SK-N-SH (cell line): ENCODE measurements at regions not wholly inside any gene's neighbourhood (a gene's known extent, or its start where the extent isn't known, plus 50 kb on each side); places are given as distances from the start of the nearest gene placed in this dataset.

Experiments
- CTCF ChIA-PET: fragments of 300-600, 350-600 bp; formaldehyde crosslinking; extraction: SDS; loops from one replicate; lab custom pipeline; 2021; lab: Yijun Ruan, JAX
- POLR2A ChIA-PET: fragments of 350-600 bp; sonication (Branson Sonifier 250); formaldehyde crosslinking; extraction: SDS; loops from one replicate; lab custom pipeline; 2020; ENCODE audit warnings: antibody characterized with exemption, inconsistent platforms; lab: Yijun Ruan, JAX
- DNase-seq: peaks from one replicate; pipeline ENCODE4 v3.0.0; 2012
- H2AFZ ChIP-seq: fragments of 200-600 bp; sonication (generic); 2 replicates; pipeline ENCODE4 v1.8.1; 2016; ENCODE audit warnings: antibody characterized with exemption, mild to moderate bottlenecking, low read depth
- H3F3A ChIP-seq: fragments of 200-600 bp; sonication (generic); replicated peaks from 2 replicates; pipeline ENCODE3; 2016; ENCODE audit warnings: antibody characterized with exemption, mild to moderate bottlenecking; ENCODE audit not compliant: insufficient read depth
- H3K27ac ChIP-seq, 2 experiments: fragments of 200-500 bp in 1 of 2; fragments of 200-600 bp in 1 of 2; sonication (Bioruptor generic) in 1 of 2; sonication (generic), shearing (Covaris generic) in 1 of 2; 2 replicates each; pipeline versions ENCODE4 v1.5.1 to v1.6.1; 2014 to 2016; ENCODE audit warnings: low read depth in 2 of 2, inconsistent platforms in 1 of 2, low read length in 1 of 2, mild to moderate bottlenecking in 1 of 2, mixed read lengths in 1 of 2
- H3K27me3 ChIP-seq: fragments of 200-600 bp; sonication (generic), shearing (Covaris generic); 2 replicates; pipeline ENCODE4 v1.6.1; 2016; ENCODE audit warnings: mixed run types; ENCODE audit not compliant: insufficient read depth
- H3K36me3 ChIP-seq, 2 experiments: fragments of 200-500 bp in 1 of 2; fragments of 200-600 bp in 1 of 2; sonication (Bioruptor generic) in 1 of 2; sonication (generic) in 1 of 2; replicated peaks in 1 of 2; 2 replicates each; pipeline versions ENCODE3 to v1.5.1; 2014 to 2016; ENCODE audit warnings: low read length in 1 of 2, mild to moderate bottlenecking in 1 of 2; ENCODE audit not compliant: insufficient read depth in 2 of 2, control insufficient read depth in 1 of 2
- H3K4me1 ChIP-seq, 2 experiments: fragments of 200-500 bp in 1 of 2; fragments of 200-600 bp in 1 of 2; sonication (Bioruptor generic) in 1 of 2; sonication (generic), shearing (Covaris generic) in 1 of 2; 2 replicates each; pipeline versions ENCODE4 v1.5.1 to v1.6.1; 2014 to 2016; ENCODE audit warnings: low read depth in 1 of 2, low read length in 1 of 2, mixed run types in 1 of 2; ENCODE audit not compliant: insufficient read depth in 2 of 2, control insufficient read depth in 1 of 2
- H3K4me2 ChIP-seq: fragments of 200-600 bp; sonication (generic), shearing (Covaris generic); 2 replicates; pipeline ENCODE4 v1.6.1; 2017; ENCODE audit warnings: mixed run types
- H3K4me3 ChIP-seq, 2 experiments: fragments of 200-500 bp in 1 of 2; fragments of 200-600 bp in 1 of 2; sonication (Bioruptor generic) in 1 of 2; sonication (generic), shearing (Covaris generic) in 1 of 2; 2 replicates each; pipeline versions ENCODE4 v1.5.1 to v1.8.1; 2014 to 2016; ENCODE audit warnings: low read depth in 2 of 2, inconsistent platforms in 1 of 2, low read length in 1 of 2, mild to moderate bottlenecking in 1 of 2, mixed read lengths in 1 of 2, moderate library complexity in 1 of 2
- H3K79me2 ChIP-seq: fragments of 200-600 bp; sonication (generic); 2 replicates; pipeline ENCODE4 v1.8.1; 2017; ENCODE audit warnings: mild to moderate bottlenecking; ENCODE audit not compliant: insufficient read depth
- H3K9ac ChIP-seq: fragments of 200-600 bp; sonication (generic); 2 replicates; pipeline ENCODE4 v1.6.1; 2017; ENCODE audit warnings: mixed run types
- H3K9me2 ChIP-seq: fragments of 200-600 bp; sonication (generic); 2 replicates; pipeline ENCODE4 v1.6.1; 2017; ENCODE audit warnings: mixed run types
- H3K9me3 ChIP-seq: fragments of 200-600 bp; sonication (generic); 2 replicates; pipeline ENCODE4 v1.6.1; 2017; ENCODE audit warnings: mixed run types, mild to moderate bottlenecking, moderate library complexity
- H4K20me1 ChIP-seq: fragments of 200-600 bp; sonication (generic); 2 replicates; pipeline ENCODE4 v1.6.1; 2017; ENCODE audit warnings: mild to moderate bottlenecking, mixed run types; ENCODE audit not compliant: insufficient read depth
- CHD2 ChIP-seq: fragments of 150-350 bp; IDR thresholded peaks from 2 replicates; pipeline ENCODE4 v1.6.1; 2018; ENCODE audit warnings: low read length; ENCODE audit not compliant: partially characterized antibody
- ELF1 ChIP-seq: IDR thresholded peaks from 2 replicates; pipeline ENCODE4 v1.4.0; 2012
- FOSL2 ChIP-seq: IDR thresholded peaks from 2 replicates; pipeline ENCODE4 v1.4.0; 2012; ENCODE audit warnings: low read depth, mild to moderate bottlenecking, moderate library complexity, borderline replicate concordance
- FOXJ3 ChIP-seq: sonication (generic); formaldehyde crosslinking; IDR thresholded peaks from 2 replicates; pipeline ENCODE4 v1.5.1; 2020; ENCODE audit warnings: mild to moderate bottlenecking, missing genetic modification reagents
- FOXM1 ChIP-seq: IDR thresholded peaks from 2 replicates; pipeline ENCODE4 v1.4.0; 2012; ENCODE audit warnings: low read depth, mild to moderate bottlenecking
- GABPA ChIP-seq: IDR thresholded peaks from 2 replicates; pipeline ENCODE4 v1.4.0; 2012; ENCODE audit warnings: low read depth, mild to moderate bottlenecking
- JUND ChIP-seq: IDR thresholded peaks from 2 replicates; pipeline ENCODE4 v1.4.0; 2012
- MAX ChIP-seq: IDR thresholded peaks from 2 replicates; pipeline ENCODE4 v1.4.0; 2012; ENCODE audit warnings: low read depth
- NRF1 ChIP-seq: IDR thresholded peaks from 2 replicates; pipeline ENCODE4 v1.6.1; 2012; ENCODE audit warnings: low read depth, mild to moderate bottlenecking, low read length
- POLR2AphosphoS5 ChIP-seq: IDR thresholded peaks from 2 replicates; pipeline ENCODE4 v1.6.1; 2012; ENCODE audit warnings: low read depth, low read length
- RCOR1 ChIP-seq: fragments of 150-350 bp; IDR thresholded peaks from 2 replicates; pipeline ENCODE4 v1.6.1; 2017; ENCODE audit warnings: antibody characterized with exemption, low read length
- RXRA ChIP-seq: IDR thresholded peaks from 2 replicates; pipeline ENCODE4 v1.4.0; 2012; ENCODE audit warnings: low read depth, mild to moderate bottlenecking, borderline replicate concordance
- TEAD4 ChIP-seq: IDR thresholded peaks from 2 replicates; pipeline ENCODE4 v1.4.0; 2012; ENCODE audit warnings: mild to moderate bottlenecking, borderline replicate concordance; ENCODE audit not compliant: insufficient read depth
- YY1 ChIP-seq: IDR thresholded peaks from 2 replicates; pipeline ENCODE4 v1.4.0; 2012; ENCODE audit warnings: low read depth, mild to moderate bottlenecking
- ZBTB33 ChIP-seq: IDR thresholded peaks from 2 replicates; pipeline ENCODE4 v1.4.0; 2012; ENCODE audit warnings: low read depth, borderline replicate concordance
- WGBS: methylation state at CpG from one replicate; pipeline ENCODE4 v1.1.6; 2017; ENCODE audit warnings: low lambda C conversion rate; 5-methylcytosine and 5-hydroxymethylcytosine counted together
- TF ChIP-seq, protein P1 (sequence below): fragments of 150-350 bp; IDR thresholded peaks from 2 replicates; pipeline ENCODE4 v1.6.1; 2017; ENCODE audit warnings: antibody characterized with exemption, low read length, low read depth, borderline replicate concordance
- TF ChIP-seq, protein P2 (sequence below): fragments of 150-350 bp; IDR thresholded peaks from 2 replicates; pipeline ENCODE4 v1.6.1; 2016; ENCODE audit warnings: mild to moderate bottlenecking, low read depth, low read length
- TF ChIP-seq, protein P3 (sequence below): fragments of 200-600 bp; sonication (generic); IDR thresholded peaks from 2 replicates; pipeline ENCODE4 v1.6.1; 2017; ENCODE audit warnings: antibody characterized with exemption, mild to moderate bottlenecking, moderate library complexity

- Histone ChIP-seq H3K36me3 (no peaks in the 10 kb centered on the region), H4K20me1 (no peaks in the 10 kb centered on the region), H3K79me2 (no peaks in the 10 kb centered on the region), H3K4me2 (no peak overlapping the region), H3K4me1 (no peaks in the 10 kb centered on the region), H2AFZ (no peak overlapping the region), H3K9me2 (no peaks in the 10 kb centered on the region), H3K9me3 (no peaks in the 10 kb centered on the region), H3K9ac (no peak overlapping the region), H3K27ac (no peak overlapping the region), H3K4me3 (no peak overlapping the region), H3F3A (no peaks in the 10 kb centered on the region), H3K27me3 (no peaks in the 10 kb centered on the region)
- TF ChIP-seq GABPA (no peak), POLR2AphosphoS5 (no peak), NRF1 (no peak), RCOR1 (no peak), JUND (no peak), YY1 (no peak), ZBTB33 (no peak), FOSL2 (no peak), RXRA (no peak), FOXM1 (no peak), MAX (no peak), TEAD4 (no peak), CHD2 (no peak), FOXJ3 (CRISPR knock-in tag) (no peak), ELF1 (no peak)
- TF ChIP-seq, protein P1, sequence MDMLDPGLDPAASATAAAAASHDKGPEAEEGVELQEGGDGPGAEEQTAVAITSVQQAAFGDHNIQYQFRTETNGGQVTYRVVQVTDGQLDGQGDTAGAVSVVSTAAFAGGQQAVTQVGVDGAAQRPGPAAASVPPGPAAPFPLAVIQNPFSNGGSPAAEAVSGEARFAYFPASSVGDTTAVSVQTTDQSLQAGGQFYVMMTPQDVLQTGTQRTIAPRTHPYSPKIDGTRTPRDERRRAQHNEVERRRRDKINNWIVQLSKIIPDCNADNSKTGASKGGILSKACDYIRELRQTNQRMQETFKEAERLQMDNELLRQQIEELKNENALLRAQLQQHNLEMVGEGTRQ = no peak
- TF ChIP-seq, protein P2, sequence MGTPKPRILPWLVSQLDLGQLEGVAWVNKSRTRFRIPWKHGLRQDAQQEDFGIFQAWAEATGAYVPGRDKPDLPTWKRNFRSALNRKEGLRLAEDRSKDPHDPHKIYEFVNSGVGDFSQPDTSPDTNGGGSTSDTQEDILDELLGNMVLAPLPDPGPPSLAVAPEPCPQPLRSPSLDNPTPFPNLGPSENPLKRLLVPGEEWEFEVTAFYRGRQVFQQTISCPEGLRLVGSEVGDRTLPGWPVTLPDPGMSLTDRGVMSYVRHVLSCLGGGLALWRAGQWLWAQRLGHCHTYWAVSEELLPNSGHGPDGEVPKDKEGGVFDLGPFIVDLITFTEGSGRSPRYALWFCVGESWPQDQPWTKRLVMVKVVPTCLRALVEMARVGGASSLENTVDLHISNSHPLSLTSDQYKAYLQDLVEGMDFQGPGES = no peak
- TF ChIP-seq, protein P3, sequence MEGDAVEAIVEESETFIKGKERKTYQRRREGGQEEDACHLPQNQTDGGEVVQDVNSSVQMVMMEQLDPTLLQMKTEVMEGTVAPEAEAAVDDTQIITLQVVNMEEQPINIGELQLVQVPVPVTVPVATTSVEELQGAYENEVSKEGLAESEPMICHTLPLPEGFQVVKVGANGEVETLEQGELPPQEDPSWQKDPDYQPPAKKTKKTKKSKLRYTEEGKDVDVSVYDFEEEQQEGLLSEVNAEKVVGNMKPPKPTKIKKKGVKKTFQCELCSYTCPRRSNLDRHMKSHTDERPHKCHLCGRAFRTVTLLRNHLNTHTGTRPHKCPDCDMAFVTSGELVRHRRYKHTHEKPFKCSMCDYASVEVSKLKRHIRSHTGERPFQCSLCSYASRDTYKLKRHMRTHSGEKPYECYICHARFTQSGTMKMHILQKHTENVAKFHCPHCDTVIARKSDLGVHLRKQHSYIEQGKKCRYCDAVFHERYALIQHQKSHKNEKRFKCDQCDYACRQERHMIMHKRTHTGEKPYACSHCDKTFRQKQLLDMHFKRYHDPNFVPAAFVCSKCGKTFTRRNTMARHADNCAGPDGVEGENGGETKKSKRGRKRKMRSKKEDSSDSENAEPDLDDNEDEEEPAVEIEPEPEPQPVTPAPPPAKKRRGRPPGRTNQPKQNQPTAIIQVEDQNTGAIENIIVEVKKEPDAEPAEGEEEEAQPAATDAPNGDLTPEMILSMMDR = no peak
- DNase-seq = no peak
- CTCF ChIA-PET = no interaction called here
- POLR2A ChIA-PET = no interaction called here
- WGBS = 80% methylated on average over 2 of the region's 2 CpGs
Measured at GRCh38 chr4:110357521-110357920, 118.4 kb upstream of the ENPEP start.
